OCI-LY1 (cell line): ENCODE measurements at regions not wholly inside any gene's neighbourhood (a gene's known extent, or its start where the extent isn't known, plus 50 kb on each side); places are given as distances from the start of the nearest gene placed in this dataset.

Experiments used
- CTCF ChIP-seq: fragments of 200-600 bp; sonication (generic), shearing (Covaris generic); IDR thresholded peaks from 2 replicates; pipeline ENCODE4 v1.5.1; 2017; ENCODE audit warnings: mild to moderate bottlenecking, antibody characterized with exemption, low read length, moderate library complexity, mixed read lengths
- EZH2 ChIP-seq: fragments of 200-600 bp; sonication (generic), shearing (Covaris generic); IDR thresholded peaks from 2 replicates; pipeline ENCODE4 v1.8.0; 2017; ENCODE audit warnings: borderline replicate concordance, mixed run types, mild to moderate bottlenecking, antibody characterized with exemption, low read length, moderate library complexity, mixed read lengths

GRCh38 chr10:106181501-106181900, 983.0 kb downstream of the SORCS1 start:
- TF ChIP-seq CTCF (no peak), EZH2 (no peak)
